CD14-positive monocyte (primary cell): ENCODE measurements at regions not wholly inside any gene's neighbourhood (a gene's known extent, or its start where the extent isn't known, plus 50 kb on each side); places are given as distances from the start of the nearest gene placed in this dataset.

Experiments
- DNase-seq, 3 donors: peaks; one replicate each; pipeline ENCODE4 v3.0.0-alpha.2; 2011 to 2022
- H2AFZ ChIP-seq: 2 replicates; pipeline ENCODE4 v1.6.0; 2012; ENCODE audit warnings: mild to moderate bottlenecking, low read depth, low read length, inconsistent platforms; ENCODE audit not compliant: insufficient read depth, poor library complexity, severe bottlenecking
- H3K27ac ChIP-seq, 2 donors: 1 replicate in 1 of 2; 2 replicates in 1 of 2; pipeline ENCODE4 v1.5.1; 2012 to 2013; ENCODE audit warnings: low read length in 2 of 2, control low read depth in 1 of 2, inconsistent platforms in 1 of 2, low read depth in 1 of 2, mild to moderate bottlenecking in 1 of 2
- H3K27me3 ChIP-seq, 2 donors: one replicate each; pipeline versions ENCODE4 v1.6.0 to v1.6.1; 2011 to 2013; ENCODE audit warnings: low read length in 2 of 2; ENCODE audit not compliant: control insufficient read depth in 2 of 2, insufficient read depth in 2 of 2
- H3K36me3 ChIP-seq, 2 donors: replicated peaks in 1 of 2; 1 replicate in 1 of 2; 2 replicates in 1 of 2; pipeline versions ENCODE4 v1.5.1 to v1.6.1; 2012 to 2013; ENCODE audit warnings: low read length in 2 of 2, control low read depth in 1 of 2, inconsistent platforms in 1 of 2, mild to moderate bottlenecking in 1 of 2; ENCODE audit not compliant: insufficient read depth in 2 of 2, control insufficient read depth in 1 of 2
- H3K4me1 ChIP-seq, 2 donors: 1 replicate in 1 of 2; 2 replicates in 1 of 2; pipeline versions ENCODE4 v1.5.1 to v1.6.1; 2012 to 2013; ENCODE audit warnings: low read length in 2 of 2, control low read depth in 1 of 2, inconsistent platforms in 1 of 2, mild to moderate bottlenecking in 1 of 2, moderate library complexity in 1 of 2; ENCODE audit not compliant: insufficient read depth in 2 of 2, control insufficient read depth in 1 of 2
- H3K4me2 ChIP-seq: replicated peaks from 2 replicates; pipeline ENCODE3; 2012; ENCODE audit warnings: low read length, moderate library complexity, mild to moderate bottlenecking; ENCODE audit not compliant: poor library complexity, severe bottlenecking; ENCODE audit errors: extremely low read depth
- H3K4me3 ChIP-seq, 3 experiments: fragments of 200-600 bp in 1 of 3; sonication (generic) in 1 of 3; replicated peaks in 1 of 3; 1 replicate in 2 of 3; 2 replicates in 1 of 3; pipeline ENCODE4 v1.5.1; 2011 to 2013; ENCODE audit warnings: low read length in 3 of 3, mild to moderate bottlenecking in 3 of 3, control low read depth in 2 of 3, low read depth in 2 of 3, inconsistent platforms in 1 of 3, moderate library complexity in 1 of 3
- H3K79me2 ChIP-seq: 2 replicates; pipeline ENCODE4 v1.6.0; 2012; ENCODE audit warnings: mild to moderate bottlenecking, control low read depth, inconsistent platforms, low read length, moderate library complexity; ENCODE audit not compliant: insufficient read depth
- H3K9ac ChIP-seq: 2 replicates; pipeline ENCODE4 v1.6.0; 2017; ENCODE audit warnings: low read length, mild to moderate bottlenecking; ENCODE audit not compliant: insufficient read depth, poor library complexity, severe bottlenecking
- H3K9me3 ChIP-seq, 2 donors: replicated peaks in 1 of 2; 1 replicate in 1 of 2; 2 replicates in 1 of 2; pipeline versions ENCODE4 v1.5.1 to v1.6.1; 2012 to 2013; ENCODE audit warnings: low read length in 2 of 2, control low read depth in 1 of 2; ENCODE audit not compliant: control insufficient read depth in 1 of 2, insufficient read depth in 1 of 2
- H4K20me1 ChIP-seq: 2 replicates; pipeline ENCODE4 v1.6.0; 2012; ENCODE audit warnings: mild to moderate bottlenecking, low read length, control low read depth, moderate library complexity; ENCODE audit not compliant: insufficient read depth
- H3K27ac Mint-ChIP-seq, 7 donors: one replicate each; pipeline ENCODE4 v1.8.0; 2020; ENCODE audit warnings: mild to moderate bottlenecking in 7 of 7, mixed read lengths in 7 of 7, moderate library complexity in 6 of 7, inconsistent platforms in 2 of 7
- H3K27me3 Mint-ChIP-seq, 3 donors: one replicate each; pipeline ENCODE4 v1.8.0; 2021 to 2022; ENCODE audit warnings: low read depth in 3 of 3, mild to moderate bottlenecking in 3 of 3, mixed read lengths in 3 of 3, moderate library complexity in 3 of 3, inconsistent platforms in 1 of 3
- H3K36me3 Mint-ChIP-seq, 2 donors: one replicate each; pipeline ENCODE4 v1.8.0; 2020; ENCODE audit warnings: mixed read lengths in 2 of 2, inconsistent platforms in 1 of 2, mild to moderate bottlenecking in 1 of 2
- H3K4me1 Mint-ChIP-seq: one replicate; pipeline ENCODE4 v1.8.0; 2020; ENCODE audit warnings: mild to moderate bottlenecking, mixed read lengths
- H3K4me3 Mint-ChIP-seq, 2 donors: one replicate each; pipeline ENCODE4 v1.8.0; 2020; ENCODE audit warnings: mild to moderate bottlenecking in 2 of 2, mixed read lengths in 2 of 2, moderate library complexity in 1 of 2
- H3K9me3 Mint-ChIP-seq, 7 donors: one replicate each; pipeline ENCODE4 v1.8.0; 2020 to 2022; ENCODE audit warnings: mixed read lengths in 7 of 7, mild to moderate bottlenecking in 6 of 7, moderate library complexity in 6 of 7, inconsistent platforms in 2 of 7
- WGBS: methylation state at CpG from one replicate; pipeline ENCODE4 v1.1.5; 2013; ENCODE audit warnings: missing lambda C conversion rate; ENCODE audit not compliant: insufficient coverage; 5-methylcytosine and 5-hydroxymethylcytosine counted together
- intact Hi-C, 2 donors: fragments of 100-400 bp; cut with micrococcal nuclease; formaldehyde crosslinking; loops; one replicate each; pipeline versions ENCODE4 v1.15.0 to v1.15.1; 2023
- TF ChIP-seq, protein P1 (sequence below): fragments of 200-600 bp; IDR thresholded peaks from one replicate; pipeline ENCODE4 v1.8.0; 2022; ENCODE audit warnings: antibody characterized with exemption, mild to moderate bottlenecking

DNA sequence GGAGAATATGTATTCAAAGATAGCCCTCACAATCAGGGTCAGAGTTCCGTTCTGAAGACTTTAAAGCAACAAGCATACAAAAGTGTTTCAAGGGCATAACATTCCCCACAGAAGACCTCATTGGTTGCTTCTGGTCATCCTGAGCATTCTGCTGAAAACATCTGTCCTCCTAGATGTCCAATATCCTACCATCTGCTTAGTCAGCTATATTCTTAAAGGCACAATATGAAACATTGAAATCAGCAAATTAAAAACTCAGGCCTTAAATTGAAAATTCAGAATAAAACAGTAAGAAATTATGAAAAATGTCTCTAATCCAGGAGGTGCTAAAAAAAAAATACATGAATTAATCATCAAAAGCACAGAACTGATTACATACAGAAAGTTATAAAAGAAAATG lies 1491.2 kb upstream of the PRR20A start:
- Histone ChIP-seq H3K4me2 (no peak overlapping the region), H3K27me3 (no peaks in the 10 kb centered on the region), H3K27ac (no peak overlapping the region), H4K20me1 (no peaks in the 10 kb centered on the region), H3K9me3 (no peaks in the 10 kb centered on the region), H3K4me1 (no peaks in the 10 kb centered on the region), H3K79me2 (no peaks in the 10 kb centered on the region), H2AFZ (no peak overlapping the region), H3K9ac (no peak overlapping the region), H3K36me3 (no peaks in the 10 kb centered on the region), H3K4me3 (no peak overlapping the region)
- 88% methylated on average over 1 of the region's 1 CpG for WGBS
- Mint-ChIP-seq H3K27me3 (no peaks in the 10 kb centered on the region), H3K27ac (no peak overlapping the region), H3K4me1 (no peaks in the 10 kb centered on the region), H3K4me3 (no peak overlapping the region), H3K36me3 (no peaks in the 10 kb centered on the region), H3K9me3 (peaks cover 0 to 2% (median 0%) of the 10 kb centered on the region in 7 donors)
- TF ChIP-seq, protein P1, sequence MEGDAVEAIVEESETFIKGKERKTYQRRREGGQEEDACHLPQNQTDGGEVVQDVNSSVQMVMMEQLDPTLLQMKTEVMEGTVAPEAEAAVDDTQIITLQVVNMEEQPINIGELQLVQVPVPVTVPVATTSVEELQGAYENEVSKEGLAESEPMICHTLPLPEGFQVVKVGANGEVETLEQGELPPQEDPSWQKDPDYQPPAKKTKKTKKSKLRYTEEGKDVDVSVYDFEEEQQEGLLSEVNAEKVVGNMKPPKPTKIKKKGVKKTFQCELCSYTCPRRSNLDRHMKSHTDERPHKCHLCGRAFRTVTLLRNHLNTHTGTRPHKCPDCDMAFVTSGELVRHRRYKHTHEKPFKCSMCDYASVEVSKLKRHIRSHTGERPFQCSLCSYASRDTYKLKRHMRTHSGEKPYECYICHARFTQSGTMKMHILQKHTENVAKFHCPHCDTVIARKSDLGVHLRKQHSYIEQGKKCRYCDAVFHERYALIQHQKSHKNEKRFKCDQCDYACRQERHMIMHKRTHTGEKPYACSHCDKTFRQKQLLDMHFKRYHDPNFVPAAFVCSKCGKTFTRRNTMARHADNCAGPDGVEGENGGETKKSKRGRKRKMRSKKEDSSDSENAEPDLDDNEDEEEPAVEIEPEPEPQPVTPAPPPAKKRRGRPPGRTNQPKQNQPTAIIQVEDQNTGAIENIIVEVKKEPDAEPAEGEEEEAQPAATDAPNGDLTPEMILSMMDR = no peak
- no peak for DNase-seq
- intact Hi-C loops = no loop called here

DNA sequence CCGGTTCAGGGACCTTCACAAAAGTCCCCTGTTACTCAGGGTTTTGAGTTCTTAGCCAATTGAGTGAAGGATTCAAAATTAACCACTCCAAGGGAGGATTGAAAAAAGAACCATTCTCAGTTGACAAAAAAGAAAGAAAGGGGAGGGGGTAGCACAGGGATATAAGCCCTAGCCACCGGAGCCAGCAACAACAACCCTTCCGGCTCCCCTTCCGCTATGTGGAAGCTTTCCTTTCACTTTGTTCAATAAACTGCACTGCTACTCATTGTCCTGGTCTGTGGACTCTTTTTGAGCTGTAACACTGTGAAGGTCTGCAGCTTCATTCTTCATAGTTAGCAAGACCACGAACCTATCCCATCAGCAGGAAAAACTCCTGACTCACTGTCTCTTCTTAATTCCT lies 1488.1 kb upstream of the PRR20A start:
- intact Hi-C loops = no loop called here
- peaks cover 1 to 11% (median 7%) of the 10 kb centered on the region in 7 donors for H3K9me3 Mint-ChIP-seq
- H3K4me1 ChIP-seq = no peaks in the 10 kb centered on the region
- H3K4me3 Mint-ChIP-seq = no peak overlapping the region
- no peak overlapping the region for H3K4me3 ChIP-seq
- no peak overlapping the region for H3K27ac ChIP-seq
- no peak overlapping the region for H3K4me2 ChIP-seq
- H3K9ac ChIP-seq = no peak overlapping the region
- H3K36me3 Mint-ChIP-seq = no peaks in the 10 kb centered on the region
- no peaks in the 10 kb centered on the region for H3K36me3 ChIP-seq
- no peaks in the 10 kb centered on the region for H4K20me1 ChIP-seq
- no peak overlapping the region for H3K27ac Mint-ChIP-seq
- no peak overlapping the region for H2AFZ ChIP-seq
- H3K27me3 ChIP-seq = no peaks in the 10 kb centered on the region
- no peaks in the 10 kb centered on the region for H3K4me1 Mint-ChIP-seq
- TF ChIP-seq, protein P1 = no peak
- DNase-seq = no peak
- no peaks in the 10 kb centered on the region for H3K79me2 ChIP-seq
- no peaks in the 10 kb centered on the region for H3K27me3 Mint-ChIP-seq
- no peaks in the 10 kb centered on the region for H3K9me3 ChIP-seq
- 90% methylated on average over 3 of the region's 5 CpGs for WGBS
